ENCODE measurements at regions not wholly inside any gene's neighbourhood (a gene's known extent, or its start where the extent isn't known, plus 50 kb on each side); places are given as distances from the start of the nearest gene placed in this dataset.
"Not testable (repeated sequence)": the region's sequence is repeated elsewhere in the genome, so short reads cannot be mapped to it uniquely, and the experiment has no call there.

DNA sequence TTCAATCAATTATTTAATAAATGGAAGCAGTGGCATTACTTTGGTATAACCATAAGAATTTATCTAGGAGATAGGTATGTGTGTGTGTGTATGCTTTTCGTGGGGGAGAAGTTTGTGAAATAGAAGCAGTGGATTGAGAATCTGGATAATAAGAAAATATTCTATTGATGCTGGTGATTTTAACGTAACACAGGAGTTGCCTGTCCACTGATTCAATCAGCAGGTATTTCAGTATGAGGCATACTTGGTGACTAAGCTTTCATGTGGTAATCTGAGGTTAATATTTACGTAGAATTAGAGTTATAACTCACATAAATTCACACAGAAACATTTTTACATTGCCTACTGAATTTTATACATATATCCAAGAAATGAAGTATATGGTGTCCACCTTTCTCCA is 568.0 kb downstream of the ZWINT start:
- no peak for TF ChIP-seq EZH2 (IDR thresholded peaks at IDR 0.05; ENCODE audit: low read length)
- TF ChIP-seq, protein P1, sequence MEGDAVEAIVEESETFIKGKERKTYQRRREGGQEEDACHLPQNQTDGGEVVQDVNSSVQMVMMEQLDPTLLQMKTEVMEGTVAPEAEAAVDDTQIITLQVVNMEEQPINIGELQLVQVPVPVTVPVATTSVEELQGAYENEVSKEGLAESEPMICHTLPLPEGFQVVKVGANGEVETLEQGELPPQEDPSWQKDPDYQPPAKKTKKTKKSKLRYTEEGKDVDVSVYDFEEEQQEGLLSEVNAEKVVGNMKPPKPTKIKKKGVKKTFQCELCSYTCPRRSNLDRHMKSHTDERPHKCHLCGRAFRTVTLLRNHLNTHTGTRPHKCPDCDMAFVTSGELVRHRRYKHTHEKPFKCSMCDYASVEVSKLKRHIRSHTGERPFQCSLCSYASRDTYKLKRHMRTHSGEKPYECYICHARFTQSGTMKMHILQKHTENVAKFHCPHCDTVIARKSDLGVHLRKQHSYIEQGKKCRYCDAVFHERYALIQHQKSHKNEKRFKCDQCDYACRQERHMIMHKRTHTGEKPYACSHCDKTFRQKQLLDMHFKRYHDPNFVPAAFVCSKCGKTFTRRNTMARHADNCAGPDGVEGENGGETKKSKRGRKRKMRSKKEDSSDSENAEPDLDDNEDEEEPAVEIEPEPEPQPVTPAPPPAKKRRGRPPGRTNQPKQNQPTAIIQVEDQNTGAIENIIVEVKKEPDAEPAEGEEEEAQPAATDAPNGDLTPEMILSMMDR (optimal IDR thresholded peaks at IDR 0.05 in 1 of 3, IDR thresholded peaks at IDR 0.05 in 1 of 3, conservative IDR thresholded peaks at IDR 0.05 in 1 of 3; ENCODE audit: extremely low read depth in 1 of 3, insufficient read depth in 2 of 3, low read length in 3 of 3) = no peak
- H3K9me3 ChIP-seq (ENCODE audit: control insufficient read depth, low read depth, low read length) = no peaks in the 10 kb centered on the region
- dilution Hi-C loops (cut with MboI; ENCODE audit: extremely low pct_ligation_motif_present, low sequenced_read_pairs) = no loop called here
- H3K27ac ChIP-seq (ENCODE audit: control insufficient read depth, insufficient read depth, low read length) = no peak overlapping the region
- DNase-seq (ENCODE audit: low read depth, low spot score) = no peak
- H3K4me2 ChIP-seq (ENCODE audit: control insufficient read depth, extremely low read depth, insufficient read depth, low read depth, low read length) = no peak overlapping the region
- H3K27me3 ChIP-seq (ENCODE audit: control insufficient read depth, extremely low read depth, insufficient read depth, low read length) = no peaks in the 10 kb centered on the region
- H3K9ac ChIP-seq (ENCODE audit: control insufficient read depth, extremely low read depth, insufficient read depth, low read length) = no peak overlapping the region
- H3K9me1 ChIP-seq (ENCODE audit: control insufficient read depth, extremely low read depth, insufficient read depth, low read length) = no peaks in the 10 kb centered on the region
- FAIRE-seq = no peak
- H3K79me2 ChIP-seq (ENCODE audit: control insufficient read depth, insufficient read depth, low read length) = no peaks in the 10 kb centered on the region
- no peaks in the 10 kb centered on the region for H3K4me1 ChIP-seq (ENCODE audit: control insufficient read depth, extremely low read depth, insufficient read depth, low read length)
- H4K20me1 ChIP-seq (ENCODE audit: control insufficient read depth, extremely low read depth, insufficient read depth, low read length) = no peaks in the 10 kb centered on the region
- H2AFZ ChIP-seq (ENCODE audit: control insufficient read depth, low read length) = no peak overlapping the region
- no peaks in the 10 kb centered on the region for H3K36me3 ChIP-seq (ENCODE audit: control insufficient read depth in 2 of 2, extremely low read depth in 1 of 2, insufficient read depth in 2 of 2, low read length in 2 of 2)
- H3K4me3 ChIP-seq (ENCODE audit: control insufficient read depth in 2 of 3, extremely low read depth in 1 of 3, insufficient read depth in 2 of 3, low read depth in 1 of 3, low read length in 3 of 3) = no peak overlapping the region

DNA sequence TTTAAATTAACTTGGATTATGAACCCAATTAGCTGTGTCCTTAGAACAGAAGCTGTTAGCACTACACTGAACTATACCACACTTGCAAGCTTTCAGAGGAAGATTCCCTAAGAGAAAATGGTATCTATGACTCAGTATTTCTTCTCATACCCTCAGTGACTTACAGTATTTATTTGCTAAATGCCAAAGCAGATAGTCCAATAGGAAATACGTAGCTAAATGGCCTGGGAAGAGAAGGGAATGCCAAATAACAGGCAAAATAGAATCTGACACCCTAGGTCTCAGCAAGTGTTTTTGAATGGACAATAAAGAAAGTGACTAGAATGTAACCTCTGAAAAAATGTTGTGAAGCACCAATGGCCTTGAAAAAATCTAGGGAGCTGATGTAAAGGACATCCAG is 570.8 kb downstream of the ZWINT start:
- not testable (repeated sequence) for DNase-seq (ENCODE audit: low read depth, low spot score)

DNA sequence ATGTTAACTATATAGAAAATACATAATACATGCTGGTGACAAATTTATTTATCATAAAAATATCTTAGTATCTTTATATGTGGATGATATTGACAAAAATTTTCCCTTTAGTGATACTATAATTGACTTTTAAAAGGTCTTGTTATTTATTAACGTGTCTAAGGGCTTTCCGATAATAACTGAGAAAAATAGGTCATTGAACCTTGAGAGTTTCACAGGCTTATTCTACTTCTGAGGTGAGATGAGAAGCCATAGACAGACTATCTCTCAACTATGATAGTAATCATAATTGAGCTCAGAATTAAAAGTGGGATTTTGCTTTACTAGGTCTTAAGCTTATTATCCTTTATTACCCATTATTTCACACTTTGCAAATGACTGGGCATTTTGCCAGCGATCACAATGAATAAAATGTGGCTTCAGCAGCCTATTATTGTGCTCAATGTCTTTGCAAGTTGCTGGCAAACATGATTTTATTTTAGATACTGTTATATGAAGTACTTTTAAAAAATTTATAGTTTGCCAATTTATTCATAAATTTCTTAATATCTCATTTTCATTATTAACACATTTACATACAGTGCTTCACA is 574.5 kb downstream of the ZWINT start:
- Histone ChIP-seq H3K4me2 (ENCODE audit: control insufficient read depth, extremely low read depth, insufficient read depth, low read depth, low read length) (no peak overlapping the region), H3K9me3 (ENCODE audit: control insufficient read depth, low read depth, low read length) (no peaks in the 10 kb centered on the region), H3K27ac (ENCODE audit: control insufficient read depth, insufficient read depth, low read length) (no peak overlapping the region), H3K4me3 (ENCODE audit: control insufficient read depth in 2 of 3, extremely low read depth in 1 of 3, insufficient read depth in 2 of 3, low read depth in 1 of 3, low read length in 3 of 3) (no peak overlapping the region), H3K36me3 (ENCODE audit: control insufficient read depth in 2 of 2, extremely low read depth in 1 of 2, insufficient read depth in 2 of 2, low read length in 2 of 2) (no peaks in the 10 kb centered on the region), H3K27me3 (ENCODE audit: control insufficient read depth, extremely low read depth, insufficient read depth, low read length) (no peaks in the 10 kb centered on the region), H4K20me1 (ENCODE audit: control insufficient read depth, extremely low read depth, insufficient read depth, low read length) (no peaks in the 10 kb centered on the region), H3K9me1 (ENCODE audit: control insufficient read depth, extremely low read depth, insufficient read depth, low read length) (no peaks in the 10 kb centered on the region), H3K9ac (ENCODE audit: control insufficient read depth, extremely low read depth, insufficient read depth, low read length) (no peak overlapping the region), H3K4me1 (ENCODE audit: control insufficient read depth, extremely low read depth, insufficient read depth, low read length) (no peaks in the 10 kb centered on the region), H2AFZ (ENCODE audit: control insufficient read depth, low read length) (no peak overlapping the region), H3K79me2 (ENCODE audit: control insufficient read depth, insufficient read depth, low read length) (no peaks in the 10 kb centered on the region)
- FAIRE-seq (no peak), DNase-seq (ENCODE audit: low read depth, low spot score) (no peak)
- dilution Hi-C loops (cut with MboI; ENCODE audit: extremely low pct_ligation_motif_present, low sequenced_read_pairs) = no loop called here
- no peak for TF ChIP-seq EZH2 (IDR thresholded peaks at IDR 0.05; ENCODE audit: low read length)
- TF ChIP-seq, protein P1 (optimal IDR thresholded peaks at IDR 0.05 in 1 of 3, IDR thresholded peaks at IDR 0.05 in 1 of 3, conservative IDR thresholded peaks at IDR 0.05 in 1 of 3; ENCODE audit: extremely low read depth in 1 of 3, insufficient read depth in 2 of 3, low read length in 3 of 3) = no peak

More for the DNA sequence above, 570.8 kb downstream of the ZWINT start:
- H3K9ac ChIP-seq (ENCODE audit: control insufficient read depth, extremely low read depth, insufficient read depth, low read length); H3K4me1 ChIP-seq (ENCODE audit: control insufficient read depth, extremely low read depth, insufficient read depth, low read length); H3K9me1 ChIP-seq (ENCODE audit: control insufficient read depth, extremely low read depth, insufficient read depth, low read length); H3K36me3 ChIP-seq (ENCODE audit: control insufficient read depth in 2 of 2, extremely low read depth in 1 of 2, insufficient read depth in 2 of 2, low read length in 2 of 2); FAIRE-seq; H3K79me2 ChIP-seq (ENCODE audit: control insufficient read depth, insufficient read depth, low read length); H3K27me3 ChIP-seq (ENCODE audit: control insufficient read depth, extremely low read depth, insufficient read depth, low read length); H3K4me3 ChIP-seq (ENCODE audit: control insufficient read depth in 2 of 3, extremely low read depth in 1 of 3, insufficient read depth in 2 of 3, low read depth in 1 of 3, low read length in 3 of 3); H2AFZ ChIP-seq (ENCODE audit: control insufficient read depth, low read length); H4K20me1 ChIP-seq (ENCODE audit: control insufficient read depth, extremely low read depth, insufficient read depth, low read length); H3K9me3 ChIP-seq (ENCODE audit: control insufficient read depth, low read depth, low read length); H3K27ac ChIP-seq (ENCODE audit: control insufficient read depth, insufficient read depth, low read length); H3K4me2 ChIP-seq (ENCODE audit: control insufficient read depth, extremely low read depth, insufficient read depth, low read depth, low read length); dilution Hi-C loops (cut with MboI; ENCODE audit: extremely low pct_ligation_motif_present, low sequenced_read_pairs): not testable (repeated sequence)
